ENCODE measurements at regions not wholly inside any gene's neighbourhood (a gene's known extent, or its start where the extent isn't known, plus 50 kb on each side); places are given as distances from the start of the nearest gene placed in this dataset.

GRCh38 chr5:6937677-6938076 lies 224.4 kb downstream of the TENT4A start:
- TF ChIP-seq EZH2 (IDR thresholded peaks at IDR 0.05) = no peak
- TF ChIP-seq POLR2AphosphoS5 (IDR thresholded peaks at IDR 0.05; ENCODE audit: borderline replicate concordance, low read depth, low read length) = no peak
